ENCODE measurements at regions not wholly inside any gene's neighbourhood (a gene's known extent, or its start where the extent isn't known, plus 50 kb on each side); places are given as distances from the start of the nearest gene placed in this dataset.

DNA sequence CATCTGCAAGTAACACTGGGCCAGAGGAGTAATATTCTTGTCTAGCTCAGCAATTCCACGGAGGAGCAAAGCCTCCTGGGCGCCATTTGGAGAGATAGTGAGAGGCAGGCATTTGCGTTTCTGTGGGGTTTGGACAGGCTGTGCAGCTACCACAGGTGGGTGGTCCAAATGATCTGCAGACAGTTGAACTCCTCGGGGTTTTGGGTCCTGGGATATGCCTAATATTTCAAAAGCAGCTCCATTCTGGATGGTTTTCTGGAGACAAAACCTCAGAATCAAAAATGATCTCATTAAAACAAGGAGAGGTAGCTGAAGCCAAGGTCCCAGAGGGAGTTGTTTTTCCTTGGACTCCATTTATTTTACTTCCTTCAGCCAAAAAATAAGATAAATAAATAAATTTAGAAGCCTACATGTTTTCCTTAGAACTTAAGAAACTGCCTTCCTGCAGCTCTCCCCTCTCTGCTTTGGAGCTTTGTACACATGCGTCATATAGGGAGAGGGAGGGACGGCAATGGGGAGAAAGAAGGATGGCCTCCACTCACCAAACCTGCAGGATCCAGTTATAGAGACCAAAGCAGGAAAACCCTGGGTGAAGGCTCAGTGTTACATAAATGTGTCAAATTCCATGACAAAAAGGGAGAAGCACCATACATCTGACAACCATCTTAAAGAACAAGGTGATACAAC, 227.3 kb upstream of the DAAM1 start:
- Histone ChIP-seq H3K36me3 (no peaks in the 10 kb centered on the region), H3K4me1 (no peaks in the 10 kb centered on the region), H3K27ac (no peak overlapping the region), H3K4me3 (no peak overlapping the region), H3K27me3 (no peaks in the 10 kb centered on the region), H3K9me3 (no peaks in the 10 kb centered on the region)
- 77% methylated on average over 6 of the region's 6 CpGs for WGBS
- TF ChIP-seq EP300 (IDR thresholded peaks at IDR 0.05) (no peak), POLR2AphosphoS5 (IDR thresholded peaks at IDR 0.05) (no peak), POLR2A (IDR thresholded peaks at IDR 0.05) (no peak)
- TF ChIP-seq, protein P1, sequence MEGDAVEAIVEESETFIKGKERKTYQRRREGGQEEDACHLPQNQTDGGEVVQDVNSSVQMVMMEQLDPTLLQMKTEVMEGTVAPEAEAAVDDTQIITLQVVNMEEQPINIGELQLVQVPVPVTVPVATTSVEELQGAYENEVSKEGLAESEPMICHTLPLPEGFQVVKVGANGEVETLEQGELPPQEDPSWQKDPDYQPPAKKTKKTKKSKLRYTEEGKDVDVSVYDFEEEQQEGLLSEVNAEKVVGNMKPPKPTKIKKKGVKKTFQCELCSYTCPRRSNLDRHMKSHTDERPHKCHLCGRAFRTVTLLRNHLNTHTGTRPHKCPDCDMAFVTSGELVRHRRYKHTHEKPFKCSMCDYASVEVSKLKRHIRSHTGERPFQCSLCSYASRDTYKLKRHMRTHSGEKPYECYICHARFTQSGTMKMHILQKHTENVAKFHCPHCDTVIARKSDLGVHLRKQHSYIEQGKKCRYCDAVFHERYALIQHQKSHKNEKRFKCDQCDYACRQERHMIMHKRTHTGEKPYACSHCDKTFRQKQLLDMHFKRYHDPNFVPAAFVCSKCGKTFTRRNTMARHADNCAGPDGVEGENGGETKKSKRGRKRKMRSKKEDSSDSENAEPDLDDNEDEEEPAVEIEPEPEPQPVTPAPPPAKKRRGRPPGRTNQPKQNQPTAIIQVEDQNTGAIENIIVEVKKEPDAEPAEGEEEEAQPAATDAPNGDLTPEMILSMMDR (IDR thresholded peaks at IDR 0.05) = no peak
- DNase-seq (ENCODE audit: low spot score in 2 of 2) = no peak

DNA sequence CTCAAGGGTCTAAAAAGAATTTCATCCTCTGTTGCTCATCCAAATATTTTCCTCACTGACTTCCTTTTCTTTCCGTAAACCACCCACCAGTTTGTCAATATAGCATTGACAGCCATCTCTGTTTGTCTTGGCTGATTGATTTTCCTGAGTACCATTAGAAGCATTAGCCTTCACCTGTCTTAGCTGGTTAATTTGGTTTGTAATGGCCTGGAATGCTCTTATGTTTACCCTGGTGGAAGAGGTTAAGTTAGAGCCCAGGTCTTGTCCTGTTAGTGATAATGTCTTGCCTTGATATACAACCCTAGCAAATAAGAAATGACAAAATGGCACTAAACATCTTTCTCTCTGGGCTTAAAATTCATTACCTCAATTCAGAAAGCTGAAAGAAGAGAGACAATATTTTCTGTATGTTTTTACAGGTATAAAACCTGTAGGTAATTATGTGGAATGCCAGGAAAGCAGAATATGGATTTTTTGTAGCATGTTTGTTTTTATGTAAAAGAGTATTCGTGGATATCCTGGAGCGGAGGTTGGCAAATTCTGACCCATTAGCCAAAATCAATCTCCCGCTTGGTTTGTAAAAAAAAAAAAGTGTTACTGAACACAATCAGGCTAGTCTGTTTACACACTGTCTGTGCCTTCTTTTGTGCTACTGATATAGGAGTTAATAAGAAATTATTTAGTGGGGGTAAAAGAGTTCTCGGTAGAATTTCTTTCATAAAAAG, 224.4 kb upstream of the DAAM1 start:
- H3K36me3 ChIP-seq = no peaks in the 10 kb centered on the region
- no peaks in the 10 kb centered on the region for H3K27me3 ChIP-seq
- TF ChIP-seq POLR2AphosphoS5 (IDR thresholded peaks at IDR 0.05) (no peak), POLR2A (IDR thresholded peaks at IDR 0.05) (no peak)
- no peaks in the 10 kb centered on the region for H3K4me1 ChIP-seq
- DNase-seq (ENCODE audit: low spot score in 2 of 2) = no peak
- H3K4me3 ChIP-seq = no peak overlapping the region
- 87% methylated on average over 5 of the region's 5 CpGs for WGBS
- H3K9me3 ChIP-seq = no peaks in the 10 kb centered on the region
- no peak overlapping the region for H3K27ac ChIP-seq

DNA sequence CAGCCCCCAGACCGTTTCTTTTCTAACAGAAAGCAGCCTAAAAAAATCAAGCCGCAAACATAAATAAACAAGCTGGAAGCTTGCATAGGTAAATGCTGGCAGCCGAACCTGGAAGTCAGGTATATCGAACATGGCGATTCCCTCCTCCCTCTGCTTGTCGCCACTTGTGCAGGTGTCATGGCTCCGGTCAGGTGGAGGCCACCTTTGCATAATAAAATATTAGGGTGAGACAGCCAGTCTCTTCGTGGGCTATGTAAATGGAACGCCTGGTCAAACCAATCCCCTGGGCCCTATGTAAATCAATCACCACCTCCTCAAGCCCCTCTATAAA, 223.9 kb upstream of the DAAM1 start:
- Histone ChIP-seq H3K9me3 (no peaks in the 10 kb centered on the region), H3K4me3 (no peak overlapping the region), H3K27me3 (no peaks in the 10 kb centered on the region), H3K27ac (no peak overlapping the region), H3K36me3 (no peaks in the 10 kb centered on the region), H3K4me1 (no peaks in the 10 kb centered on the region)
- no peak for DNase-seq (ENCODE audit: low spot score in 2 of 2)
- TF ChIP-seq POLR2A (IDR thresholded peaks at IDR 0.05) = no peak
- no peak for TF ChIP-seq POLR2AphosphoS5 (IDR thresholded peaks at IDR 0.05)
- no peak for TF ChIP-seq EP300 (IDR thresholded peaks at IDR 0.05)
- TF ChIP-seq, protein P1 (IDR thresholded peaks at IDR 0.05) = no peak
- 87% methylated on average over 9 of the region's 9 CpGs for WGBS

DNA sequence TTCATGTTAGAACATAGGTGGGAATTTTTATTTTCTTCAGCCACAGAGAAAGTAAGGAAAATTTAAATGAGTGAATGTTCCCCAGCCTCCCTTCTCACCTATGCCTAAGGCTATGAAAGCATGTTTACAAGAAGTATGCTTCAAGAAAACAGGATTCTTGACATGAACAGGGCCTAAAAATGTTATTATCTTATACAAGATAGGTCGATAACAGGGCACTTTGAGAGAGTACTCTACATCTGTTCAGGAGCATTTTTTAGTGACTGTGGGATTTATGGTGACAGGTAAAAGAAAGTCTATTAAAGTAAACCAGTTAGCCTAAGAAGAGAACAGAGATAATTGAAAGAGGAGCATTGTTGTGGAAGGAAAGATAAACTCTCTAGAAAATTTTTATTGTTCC, 222.9 kb upstream of the DAAM1 start:
- TF ChIP-seq EP300 (IDR thresholded peaks at IDR 0.05) (no peak), POLR2AphosphoS5 (IDR thresholded peaks at IDR 0.05) (no peak), POLR2A (IDR thresholded peaks at IDR 0.05) (no peak)
- TF ChIP-seq, protein P1 (IDR thresholded peaks at IDR 0.05) = no peak
- Histone ChIP-seq H3K36me3 (no peaks in the 10 kb centered on the region), H3K27ac (no peak overlapping the region), H3K4me1 (no peaks in the 10 kb centered on the region), H3K27me3 (no peaks in the 10 kb centered on the region), H3K4me3 (no peak overlapping the region), H3K9me3 (no peaks in the 10 kb centered on the region)
- no peak for DNase-seq (ENCODE audit: low spot score in 2 of 2)
- WGBS = 39% methylated on average over 1 of the region's 1 CpG

DNA sequence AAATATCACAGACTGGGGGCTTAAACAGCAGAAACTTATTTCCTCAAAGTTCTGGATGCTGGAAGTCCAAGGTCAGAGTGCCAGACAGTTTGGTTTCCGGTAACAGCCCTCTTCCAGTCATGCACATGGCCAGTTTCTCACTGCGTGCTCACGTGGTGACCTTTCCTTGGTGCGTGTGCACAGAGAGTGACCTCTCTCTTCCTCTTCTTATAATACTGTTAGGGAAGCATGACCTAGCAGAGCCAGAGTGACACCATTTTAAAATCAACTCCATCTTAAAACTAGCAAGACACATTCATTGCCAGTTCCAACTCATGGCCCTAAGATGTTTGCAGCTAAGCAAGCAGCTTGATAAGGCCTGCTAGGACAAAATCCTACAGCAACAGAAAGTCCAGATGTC, 221.5 kb upstream of the DAAM1 start:
- WGBS = 75% methylated on average over 4 of the region's 4 CpGs
- no peaks in the 10 kb centered on the region for H3K27me3 ChIP-seq
- TF ChIP-seq POLR2AphosphoS5 (IDR thresholded peaks at IDR 0.05) = no peak
- TF ChIP-seq, protein P1 (IDR thresholded peaks at IDR 0.05) = no peak
- TF ChIP-seq POLR2A (IDR thresholded peaks at IDR 0.05) = no peak
- TF ChIP-seq EP300 (IDR thresholded peaks at IDR 0.05) = no peak

More for the DNA sequence above, 221.5 kb upstream of the DAAM1 start:
- Histone ChIP-seq H3K4me1 (no peaks in the 10 kb centered on the region), H3K9me3 (no peaks in the 10 kb centered on the region), H3K27ac (no peak overlapping the region), H3K4me3 (no peak overlapping the region), H3K36me3 (no peaks in the 10 kb centered on the region)
- no peak for DNase-seq (ENCODE audit: low spot score in 2 of 2)
